ENCODE measurements at regions not wholly inside any gene's neighbourhood (a gene's known extent, or its start where the extent isn't known, plus 50 kb on each side); places are given as distances from the start of the nearest gene placed in this dataset.

- H3K27ac ChIP-seq (ENCODE audit: low read length in 2 of 2): no peak overlapping the region
- H3K4me1 ChIP-seq (ENCODE audit: control insufficient read depth in 2 of 2, insufficient read depth in 2 of 2, low read length in 2 of 2): peaks cover 20 to 21% of the 10 kb centered on the region in 2 donors
- Mint-ChIP-seq H3K9me3 (ENCODE audit: insufficient read depth) (no peaks in the 10 kb centered on the region), H3K4me3 (no peak overlapping the region), H3K27me3 (no peaks in the 10 kb centered on the region), H3K4me1 (peaks cover 34% of the 10 kb centered on the region), H3K27ac (no peak overlapping the region)
- H3K9me3 ChIP-seq (ENCODE audit: control extremely low read depth in 1 of 3, control insufficient read depth in 2 of 3, insufficient read depth in 1 of 3, low read length in 2 of 3): no peaks in the 10 kb centered on the region
- H2AFZ ChIP-seq (ENCODE audit: insufficient read depth, low read depth, low read length, poor library complexity, severe bottlenecking): no peak overlapping the region
- H3K79me2 ChIP-seq (ENCODE audit: control insufficient read depth, insufficient read depth, low read length): peaks cover 62% of the 10 kb centered on the region
- H3K4me2 ChIP-seq (replicated peaks; ENCODE audit: low read depth, low read length, poor library complexity, severe bottlenecking): no peak overlapping the region
- CTCF ChIA-PET: no interaction called here
- no peak overlapping the region for H3K4me3 ChIP-seq (ENCODE audit: control extremely low read depth in 1 of 5, extremely low read depth in 1 of 5, insufficient read depth in 1 of 5, low read depth in 2 of 5, low read length in 4 of 5)
- no peak overlapping the region for H3K9ac ChIP-seq (ENCODE audit: low read length)
- intact Hi-C loops (cut with micrococcal nuclease): no loop called here
- DNase-seq (no peak), ATAC-seq (ENCODE audit: low read depth) (no peak)
- H3K36me3 ChIP-seq (replicated peaks in 1 of 2; ENCODE audit: control extremely low read depth in 1 of 2, control insufficient read depth in 1 of 2, extremely low read depth in 1 of 2, insufficient read depth in 2 of 2, low read length in 1 of 2): peaks cover 0 to 13% of the 10 kb centered on the region in 2 experiments
- no peak for TF ChIP-seq CTCF (IDR thresholded peaks at IDR 0.05)
- no peak for TF ChIP-seq EZH2 (IDR thresholded peaks at IDR 0.05; ENCODE audit: borderline replicate concordance, insufficient read depth, low read depth, low read length, poor library complexity, severe bottlenecking)
- peaks cover 64% of the 10 kb centered on the region for H4K20me1 ChIP-seq (ENCODE audit: control insufficient read depth, insufficient read depth, low read length, poor library complexity, severe bottlenecking)
- POLR2A ChIA-PET: no interaction called here
- 84% methylated on average over 18 of the region's 18 CpGs for WGBS (ENCODE audit: insufficient coverage)
- no peaks in the 10 kb centered on the region for H3K27me3 ChIP-seq (replicated peaks in 1 of 4; ENCODE audit: control extremely low read depth in 1 of 4, control insufficient read depth in 3 of 4, insufficient read depth in 4 of 4, low read length in 3 of 4)
Measured at GRCh38 chr22:25383892-25384291, 164.5 kb downstream of the CRYBB2 start.

- no peak overlapping the region for H3K27ac Mint-ChIP-seq
- no peaks in the 10 kb centered on the region for H3K9me3 Mint-ChIP-seq (ENCODE audit: insufficient read depth)
- H3K4me2 ChIP-seq (replicated peaks; ENCODE audit: low read depth, low read length, poor library complexity, severe bottlenecking): no peak overlapping the region
- H3K4me1 ChIP-seq (ENCODE audit: control insufficient read depth in 2 of 2, insufficient read depth in 2 of 2, low read length in 2 of 2): peaks cover 37 to 41% of the 10 kb centered on the region in 2 donors
- ATAC-seq (ENCODE audit: low read depth): no peak
- H3K27ac ChIP-seq (ENCODE audit: low read length in 2 of 2): no peak overlapping the region
- no peak overlapping the region for H3K4me3 ChIP-seq (ENCODE audit: control extremely low read depth in 1 of 5, extremely low read depth in 1 of 5, insufficient read depth in 1 of 5, low read depth in 2 of 5, low read length in 4 of 5)
- WGBS (ENCODE audit: insufficient coverage): 69% methylated on average over 8 of the region's 9 CpGs
- no peak overlapping the region for H2AFZ ChIP-seq (ENCODE audit: insufficient read depth, low read depth, low read length, poor library complexity, severe bottlenecking)
- H4K20me1 ChIP-seq (ENCODE audit: control insufficient read depth, insufficient read depth, low read length, poor library complexity, severe bottlenecking): peaks cover 80% of the 10 kb centered on the region
- TF ChIP-seq CTCF (IDR thresholded peaks at IDR 0.05): no peak
- TF ChIP-seq EZH2 (IDR thresholded peaks at IDR 0.05; ENCODE audit: borderline replicate concordance, insufficient read depth, low read depth, low read length, poor library complexity, severe bottlenecking): no peak
- H3K27me3 ChIP-seq (replicated peaks in 1 of 4; ENCODE audit: control extremely low read depth in 1 of 4, control insufficient read depth in 3 of 4, insufficient read depth in 4 of 4, low read length in 3 of 4): no peaks in the 10 kb centered on the region
- no peaks in the 10 kb centered on the region for H3K27me3 Mint-ChIP-seq
- no peak overlapping the region for H3K9ac ChIP-seq (ENCODE audit: low read length)
- H3K79me2 ChIP-seq (ENCODE audit: control insufficient read depth, insufficient read depth, low read length): peaks cover 81% of the 10 kb centered on the region
- intact Hi-C loops (cut with micrococcal nuclease): no loop called here
- DNase-seq: no peak
- H3K4me1 Mint-ChIP-seq: peaks cover 53% of the 10 kb centered on the region
- peaks cover 0 to 1% of the 10 kb centered on the region in 2 experiments for H3K36me3 ChIP-seq (replicated peaks in 1 of 2; ENCODE audit: control extremely low read depth in 1 of 2, control insufficient read depth in 1 of 2, extremely low read depth in 1 of 2, insufficient read depth in 2 of 2, low read length in 1 of 2)
- H3K4me3 Mint-ChIP-seq: no peak overlapping the region
- ChIA-PET CTCF (no interaction called here), POLR2A (no interaction called here)
- no peaks in the 10 kb centered on the region for H3K9me3 ChIP-seq (ENCODE audit: control extremely low read depth in 1 of 3, control insufficient read depth in 2 of 3, insufficient read depth in 1 of 3, low read length in 2 of 3)
Measured at GRCh38 chr22:25386538-25386884, 167.1 kb downstream of the CRYBB2 start.

Measured in B cell (primary cell).